B cell (primary cell): ENCODE measurements at regions not wholly inside any gene's neighbourhood (a gene's known extent, or its start where the extent isn't known, plus 50 kb on each side); places are given as distances from the start of the nearest gene placed in this dataset.

ENCODE experiments used
- ATAC-seq: fragments of 200-7000 bp; cut with Tn5 transposase; one replicate; pipeline ENCODE4 v1.10.0; 2021; ENCODE audit warnings: low read depth, mild to moderate bottlenecking, moderate number of reproducible peaks, moderate library complexity
- CTCF ChIA-PET: fragments of 350-600 bp; sonication (Branson Sonifier 250); formaldehyde crosslinking; loops from one replicate; lab custom pipeline; 2021; ENCODE audit warnings: antibody characterized with exemption, inconsistent platforms; lab: Charles Lee
- POLR2A ChIA-PET: fragments of 350-600 bp; sonication (Branson Sonifier 250); formaldehyde crosslinking; loops from one replicate; lab custom pipeline; 2021; ENCODE audit warnings: antibody characterized with exemption; lab: Charles Lee
- DNase-seq: peaks from one replicate; pipeline ENCODE4 v3.0.0; 2013
- H2AFZ ChIP-seq: 2 replicates; pipeline ENCODE4 v1.6.1; 2012; ENCODE audit warnings: mild to moderate bottlenecking, low read depth, low read length; ENCODE audit not compliant: insufficient read depth, poor library complexity, severe bottlenecking
- H3K27ac ChIP-seq, 2 donors: 1 replicate in 1 of 2; 2 replicates in 1 of 2; pipeline ENCODE4 v1.5.1; 2012 to 2013; ENCODE audit warnings: low read length in 2 of 2, mild to moderate bottlenecking in 2 of 2, moderate library complexity in 1 of 2
- H3K27me3 ChIP-seq, 4 experiments: fragments of 200-600 bp in 1 of 4; sonication (generic) in 1 of 4; replicated peaks in 1 of 4; 1 replicate in 2 of 4; 2 replicates in 2 of 4; pipeline versions ENCODE4 v1.6.1 to v1.7.0; 2013 to 2016; ENCODE audit warnings: low read length in 3 of 4, mild to moderate bottlenecking in 2 of 4, mixed read lengths in 1 of 4, moderate library complexity in 1 of 4; ENCODE audit not compliant: insufficient read depth in 4 of 4, control insufficient read depth in 3 of 4; ENCODE audit errors: control extremely low read depth in 1 of 4
- H3K36me3 ChIP-seq, 2 experiments: replicated peaks in 1 of 2; 1 replicate in 1 of 2; 2 replicates in 1 of 2; pipeline versions ENCODE4 v1.6.1 to v1.7.1; 2013; ENCODE audit warnings: low read length in 1 of 2; ENCODE audit not compliant: insufficient read depth in 2 of 2, control insufficient read depth in 1 of 2; ENCODE audit errors: control extremely low read depth in 1 of 2, extremely low read depth in 1 of 2
- H3K4me1 ChIP-seq, 2 donors: fragments of 200-600 bp in 1 of 2; sonication (generic) in 1 of 2; 1 replicate in 1 of 2; 2 replicates in 1 of 2; pipeline versions ENCODE4 v1.5.1 to v1.6.1; 2013 to 2017; ENCODE audit warnings: low read length in 2 of 2; ENCODE audit not compliant: control insufficient read depth in 2 of 2, insufficient read depth in 2 of 2
- H3K4me2 ChIP-seq: replicated peaks from 2 replicates; pipeline ENCODE3; 2012; ENCODE audit warnings: mild to moderate bottlenecking, low read depth, low read length; ENCODE audit not compliant: poor library complexity, severe bottlenecking
- H3K4me3 ChIP-seq, 5 experiments: fragments of 200-600 bp in 1 of 5; sonication (generic) in 1 of 5; 1 replicate in 3 of 5; 2 replicates in 2 of 5; pipeline versions ENCODE4 v1.5.1 to v1.7.0; 2011 to 2016; ENCODE audit warnings: low read length in 4 of 5, mild to moderate bottlenecking in 4 of 5, low read depth in 2 of 5, control low read depth in 1 of 5, moderate library complexity in 1 of 5; ENCODE audit not compliant: insufficient read depth in 1 of 5; ENCODE audit errors: control extremely low read depth in 1 of 5, extremely low read depth in 1 of 5
- H3K79me2 ChIP-seq: fragments of 200-600 bp; sonication (generic); one replicate; pipeline ENCODE4 v1.6.0; 2016; ENCODE audit warnings: low read length; ENCODE audit not compliant: control insufficient read depth, insufficient read depth
- H3K9ac ChIP-seq: fragments of 200-600 bp; sonication (generic); 2 replicates; pipeline ENCODE4 v1.6.1; 2017; ENCODE audit warnings: mild to moderate bottlenecking, low read length, moderate library complexity
- H3K9me3 ChIP-seq, 3 donors: one replicate each; pipeline versions ENCODE4 v1.6.1 to v1.7.1; 2013; ENCODE audit warnings: low read length in 2 of 3; ENCODE audit not compliant: control insufficient read depth in 2 of 3, insufficient read depth in 1 of 3; ENCODE audit errors: control extremely low read depth in 1 of 3
- H4K20me1 ChIP-seq: 2 replicates; pipeline ENCODE4 v1.6.0; 2012; ENCODE audit warnings: mild to moderate bottlenecking, low read length; ENCODE audit not compliant: insufficient read depth, control insufficient read depth, poor library complexity, severe bottlenecking
- H3K27ac Mint-ChIP-seq: one replicate; pipeline ENCODE4 v1.8.0; 2021; ENCODE audit warnings: mixed read lengths
- H3K27me3 Mint-ChIP-seq: one replicate; pipeline ENCODE4 v1.8.0; 2021; ENCODE audit warnings: mixed read lengths
- H3K4me1 Mint-ChIP-seq: one replicate; pipeline ENCODE4 v1.8.0; 2021; ENCODE audit warnings: mixed read lengths
- H3K4me3 Mint-ChIP-seq: one replicate; pipeline ENCODE4 v1.8.0; 2021; ENCODE audit warnings: mixed read lengths
- H3K9me3 Mint-ChIP-seq: one replicate; pipeline ENCODE4 v1.8.0; 2022; ENCODE audit warnings: mixed read lengths; ENCODE audit not compliant: insufficient read depth
- CTCF ChIP-seq: fragments of 200-600 bp; IDR thresholded peaks from one replicate; pipeline ENCODE4 v1.8.0; 2022; ENCODE audit warnings: antibody characterized with exemption, mild to moderate bottlenecking
- EZH2 ChIP-seq: IDR thresholded peaks from 2 replicates; pipeline ENCODE4 v1.6.1; 2012; ENCODE audit warnings: borderline replicate concordance, low read depth, mild to moderate bottlenecking, moderate library complexity, low read length; ENCODE audit not compliant: insufficient read depth, poor library complexity, severe bottlenecking
- WGBS: methylation state at CpG from one replicate; pipeline ENCODE4 v1.1.5; 2013; ENCODE audit warnings: missing lambda C conversion rate; ENCODE audit not compliant: insufficient coverage; 5-methylcytosine and 5-hydroxymethylcytosine counted together
- intact Hi-C: fragments of 100-400 bp; cut with micrococcal nuclease; formaldehyde crosslinking; loops from one replicate; pipeline ENCODE4 v1.10.0; 2022

GRCh38 chr5:74164725-74165235, 475.7 kb downstream of the ENC1 start:
- H3K4me3 Mint-ChIP-seq: no peak overlapping the region
- no peaks in the 10 kb centered on the region for H3K79me2 ChIP-seq
- ATAC-seq (no peak), DNase-seq (no peak)
- H4K20me1 ChIP-seq: no peaks in the 10 kb centered on the region
- H3K4me1 ChIP-seq: no peaks in the 10 kb centered on the region
- no peak overlapping the region for H3K27ac Mint-ChIP-seq
- no peak overlapping the region for H3K9ac ChIP-seq
- no peaks in the 10 kb centered on the region for H3K27me3 ChIP-seq
- H3K27ac ChIP-seq: no peak overlapping the region
- H3K9me3 Mint-ChIP-seq: no peaks in the 10 kb centered on the region
- ChIA-PET POLR2A (no interaction called here), CTCF (no interaction called here)
- 43% methylated on average over 1 of the region's 3 CpGs for WGBS
- H3K4me3 ChIP-seq: no peak overlapping the region
- H3K4me2 ChIP-seq: no peak overlapping the region
- TF ChIP-seq CTCF (no peak), EZH2 (no peak)
- no peak overlapping the region for H2AFZ ChIP-seq
- H3K9me3 ChIP-seq: no peaks in the 10 kb centered on the region
- H3K36me3 ChIP-seq: no peaks in the 10 kb centered on the region
- H3K4me1 Mint-ChIP-seq: no peaks in the 10 kb centered on the region
- intact Hi-C loops: no loop called here
- peaks cover 3% of the 10 kb centered on the region for H3K27me3 Mint-ChIP-seq

GRCh38 chr5:74162524-74162923, 478.0 kb downstream of the ENC1 start:
- Histone ChIP-seq H3K79me2 (no peaks in the 10 kb centered on the region), H3K36me3 (no peaks in the 10 kb centered on the region), H4K20me1 (no peaks in the 10 kb centered on the region), H3K27ac (no peak overlapping the region), H2AFZ (no peak overlapping the region), H3K27me3 (no peaks in the 10 kb centered on the region), H3K4me1 (no peaks in the 10 kb centered on the region), H3K9me3 (no peaks in the 10 kb centered on the region), H3K9ac (no peak overlapping the region), H3K4me2 (no peak overlapping the region), H3K4me3 (no peak overlapping the region)
- intact Hi-C loops: no loop called here
- Mint-ChIP-seq H3K4me1 (no peaks in the 10 kb centered on the region), H3K9me3 (no peaks in the 10 kb centered on the region), H3K27ac (no peak overlapping the region), H3K4me3 (no peak overlapping the region), H3K27me3 (peaks cover 11% of the 10 kb centered on the region)
- no peak for TF ChIP-seq CTCF
- no peak for TF ChIP-seq EZH2
- no peak for ATAC-seq
- ChIA-PET CTCF (no interaction called here), POLR2A (no interaction called here)
- no peak for DNase-seq
- no CpG with 5 or more reads among the region's 2 CpGs for WGBS
